ENCODE measurements at regions not wholly inside any gene's neighbourhood (a gene's known extent, or its start where the extent isn't known, plus 50 kb on each side); places are given as distances from the start of the nearest gene placed in this dataset.

GRCh38 chr19:27652281-27652680 is 1560.7 kb downstream of the UQCRFS1 start:
- ChIA-PET CTCF (no interaction called here), POLR2A (no interaction called here)
- DNase-seq (ENCODE audit: extremely low spot score): no peak
- no peak for TF ChIP-seq BHLHE40 (IDR thresholded peaks at IDR 0.05; ENCODE audit: borderline replicate concordance)
- no peak for TF ChIP-seq CTBP1 (IDR thresholded peaks at IDR 0.05; ENCODE audit: borderline replicate concordance)
- TF ChIP-seq FOXA1 (IDR thresholded peaks at IDR 0.05): no peak
- TF ChIP-seq FOXM1 (IDR thresholded peaks at IDR 0.05; ENCODE audit: borderline replicate concordance): no peak
- TF ChIP-seq ELF4 (IDR thresholded peaks at IDR 0.05): no peak
- TF ChIP-seq PKNOX1 (IDR thresholded peaks at IDR 0.05): no peak
- no peak for TF ChIP-seq HDGF (IDR thresholded peaks at IDR 0.05; ENCODE audit: borderline replicate concordance)
- TF ChIP-seq FOXK2 (IDR thresholded peaks at IDR 0.05): no peak
- no peak for TF ChIP-seq LEF1 (IDR thresholded peaks at IDR 0.05; ENCODE audit: borderline replicate concordance)
- no peak for TF ChIP-seq SP1 (IDR thresholded peaks at IDR 0.05)
- TF ChIP-seq SUZ12 (IDR thresholded peaks at IDR 0.05): no peak
- no peak for TF ChIP-seq L3MBTL2 (conservative IDR thresholded peaks at IDR 0.05)
- TF ChIP-seq TARDBP (IDR thresholded peaks at IDR 0.05): no peak
- no peak for TF ChIP-seq ARNT (IDR thresholded peaks at IDR 0.05)
- TF ChIP-seq ZNF384 (IDR thresholded peaks at IDR 0.05): no peak
- TF ChIP-seq NFRKB (IDR thresholded peaks at IDR 0.05): no peak

- no peak for DNase-seq (ENCODE audit: extremely low spot score)
- CTCF ChIA-PET: no interaction called here
- TF ChIP-seq FOXA1 (IDR thresholded peaks at IDR 0.05) (no peak), SP1 (IDR thresholded peaks at IDR 0.05) (no peak), ELF4 (IDR thresholded peaks at IDR 0.05) (no peak), NFRKB (IDR thresholded peaks at IDR 0.05) (no peak), ZNF384 (IDR thresholded peaks at IDR 0.05) (no peak), L3MBTL2 (conservative IDR thresholded peaks at IDR 0.05) (no peak), PKNOX1 (IDR thresholded peaks at IDR 0.05) (no peak), LEF1 (IDR thresholded peaks at IDR 0.05; ENCODE audit: borderline replicate concordance) (no peak), ARNT (IDR thresholded peaks at IDR 0.05) (no peak), BHLHE40 (IDR thresholded peaks at IDR 0.05; ENCODE audit: borderline replicate concordance) (no peak), TARDBP (IDR thresholded peaks at IDR 0.05) (no peak), FOXM1 (IDR thresholded peaks at IDR 0.05; ENCODE audit: borderline replicate concordance) (no peak), FOXK2 (IDR thresholded peaks at IDR 0.05) (no peak), SUZ12 (IDR thresholded peaks at IDR 0.05) (no peak), CTBP1 (IDR thresholded peaks at IDR 0.05; ENCODE audit: borderline replicate concordance) (no peak), HDGF (IDR thresholded peaks at IDR 0.05; ENCODE audit: borderline replicate concordance) (no peak)
Measured at GRCh38 chr19:27647423-27647822, 1565.5 kb downstream of the UQCRFS1 start.

GRCh38 chr19:27635401-27635800 is 1577.5 kb downstream of the UQCRFS1 start:
- ChIA-PET POLR2A (no interaction called here), CTCF (no interaction called here)
- DNase-seq (ENCODE audit: extremely low spot score): no peak
- no peak for TF ChIP-seq ELF4 (IDR thresholded peaks at IDR 0.05)
- TF ChIP-seq ZNF384 (IDR thresholded peaks at IDR 0.05): no peak

More at GRCh38 chr19:27647423-27647822, 1565.5 kb downstream of the UQCRFS1 start:
- POLR2A ChIA-PET: no interaction called here

- TF ChIP-seq ELF4 (IDR thresholded peaks at IDR 0.05) (no peak), FOXA1 (IDR thresholded peaks at IDR 0.05) (no peak), FOXM1 (IDR thresholded peaks at IDR 0.05; ENCODE audit: borderline replicate concordance) (no peak), BHLHE40 (IDR thresholded peaks at IDR 0.05; ENCODE audit: borderline replicate concordance) (no peak)
- ChIA-PET POLR2A (no interaction called here), CTCF (no interaction called here)
- DNase-seq (ENCODE audit: extremely low spot score): no peak
Measured at GRCh38 chr19:27618006-27618405, 1594.9 kb downstream of the UQCRFS1 start.

- TF ChIP-seq ARNT (IDR thresholded peaks at IDR 0.05): no peak
- DNase-seq (ENCODE audit: extremely low spot score): no peak
- POLR2A ChIA-PET: no interaction called here
- CTCF ChIA-PET: no interaction called here
Measured at GRCh38 chr19:27580906-27581305, 1632.0 kb downstream of the UQCRFS1 start.
